ENCODE measurements at regions not wholly inside any gene's neighbourhood (a gene's known extent, or its start where the extent isn't known, plus 50 kb on each side); places are given as distances from the start of the nearest gene placed in this dataset.

- no peak for TF ChIP-seq POLR2AphosphoS5 (IDR thresholded peaks at IDR 0.05; ENCODE audit: low read depth, low read length)
- TF ChIP-seq REST (IDR thresholded peaks at IDR 0.05; ENCODE audit: insufficient read depth in 1 of 2, low read depth in 2 of 2, low read length in 2 of 2) = no peak
Observed at GRCh38 chr2:75317316-75317715, 118.0 kb upstream of the TACR1 start.

Measured in PFSK-1 (cell line).